ENCODE measurements at regions not wholly inside any gene's neighbourhood (a gene's known extent, or its start where the extent isn't known, plus 50 kb on each side); places are given as distances from the start of the nearest gene placed in this dataset.

- Histone ChIP-seq H3K27me3 (ENCODE audit: control insufficient read depth, insufficient read depth, low read length) (no peaks in the 10 kb centered on the region), H4K8ac (ENCODE audit: low read depth in 2 of 2, low read length in 2 of 2) (no peak overlapping the region), H2BK15ac (ENCODE audit: low read depth, low read length) (no peak overlapping the region), H3K4me1 (ENCODE audit: control insufficient read depth, insufficient read depth, low read length) (no peaks in the 10 kb centered on the region), H2AK5ac (ENCODE audit: low read depth, low read length) (no peak overlapping the region), H2AK9ac (replicated peaks; ENCODE audit: low read depth, low read length, poor library complexity) (no peak overlapping the region), H2BK5ac (ENCODE audit: low read depth, low read length, poor library complexity, severe bottlenecking) (no peak overlapping the region), H3K18ac (ENCODE audit: low read depth, low read length) (no peak overlapping the region), H3K36me3 (ENCODE audit: control insufficient read depth, insufficient read depth, low read length) (no peaks in the 10 kb centered on the region), H4K5ac (ENCODE audit: low read depth, low read length) (no peak overlapping the region), H3K27ac (ENCODE audit: insufficient read depth, low read length) (no peak overlapping the region), H3K9ac (ENCODE audit: low read depth, low read length) (no peak overlapping the region), H2BK120ac (ENCODE audit: low read depth, low read length) (no peak overlapping the region), H3K79me1 (ENCODE audit: low read depth in 1 of 2, low read length in 2 of 2) (no peaks in the 10 kb centered on the region), H3K9me3 (ENCODE audit: control insufficient read depth, insufficient read depth, low read length) (no peaks in the 10 kb centered on the region), H3K4ac (ENCODE audit: low read depth, low read length) (no peak overlapping the region), H3K14ac (replicated peaks; ENCODE audit: low read depth, low read length) (no peak overlapping the region), H3K9me1 (ENCODE audit: insufficient read depth, low read length) (no peaks in the 10 kb centered on the region), H3K4me3 (ENCODE audit: insufficient read depth, low read depth, low read length) (no peak overlapping the region), H3K23ac (ENCODE audit: low read depth, low read length) (no peak overlapping the region), H3K4me2 (ENCODE audit: low read depth, low read length) (no peak overlapping the region), H4K20me1 (ENCODE audit: insufficient read depth, low read length) (no peaks in the 10 kb centered on the region), H2AFZ (replicated peaks; ENCODE audit: low read length, poor library complexity) (no peak overlapping the region), H4K91ac (ENCODE audit: insufficient read depth, low read depth, low read length) (no peak overlapping the region), H3K56ac (ENCODE audit: extremely low read depth, insufficient read depth, low read length) (no peak overlapping the region), H2BK20ac (ENCODE audit: low read depth, low read length) (no peak overlapping the region)
- ChIA-PET POLR2A (ENCODE audit: unreplicated experiment) (no interaction called here), CTCF (no interaction called here)
- in situ Hi-C loops (cut with MboI; ENCODE audit: low sequenced_read_pairs), result no loop called here
- intact Hi-C loops (cut with micrococcal nuclease), result no loop called here
- dilution Hi-C loops (cut with HindIII; ENCODE audit: low sequenced_read_pairs, unreplicated experiment), result no loop called here
- BruUV-seq (replicated peaks), result no TSS peak
- DNase-seq, result no peak
- TF ChIP-seq NFE2L2 (IDR thresholded peaks at IDR 0.05; ENCODE audit: low read depth, low read length) (no peak), CHD1 (IDR thresholded peaks at IDR 0.05; ENCODE audit: low read depth, low read length) (no peak), FOS (IDR thresholded peaks at IDR 0.05; ENCODE audit: low read depth, low read length) (no peak), RFX5 (IDR thresholded peaks at IDR 0.05; ENCODE audit: low read depth, low read length) (no peak), MAZ (IDR thresholded peaks at IDR 0.05; ENCODE audit: borderline replicate concordance, low read depth, low read length) (no peak)
- ATAC-seq (ENCODE audit: low read depth), result no peak
- WGBS, 2 experiments (ENCODE audit: extremely low coverage in 2 of 2, insufficient read length in 1 of 2), result 88% methylated on average over 3 of the region's 5 CpGs; no CpG with 5 or more reads in 1 of the 2 experiments
Measured at GRCh38 chr11:127288926-127289325, 288.4 kb upstream of the KIRREL3 start.
